ENCODE measurements at regions not wholly inside any gene's neighbourhood (a gene's known extent, or its start where the extent isn't known, plus 50 kb on each side); places are given as distances from the start of the nearest gene placed in this dataset.

DNA sequence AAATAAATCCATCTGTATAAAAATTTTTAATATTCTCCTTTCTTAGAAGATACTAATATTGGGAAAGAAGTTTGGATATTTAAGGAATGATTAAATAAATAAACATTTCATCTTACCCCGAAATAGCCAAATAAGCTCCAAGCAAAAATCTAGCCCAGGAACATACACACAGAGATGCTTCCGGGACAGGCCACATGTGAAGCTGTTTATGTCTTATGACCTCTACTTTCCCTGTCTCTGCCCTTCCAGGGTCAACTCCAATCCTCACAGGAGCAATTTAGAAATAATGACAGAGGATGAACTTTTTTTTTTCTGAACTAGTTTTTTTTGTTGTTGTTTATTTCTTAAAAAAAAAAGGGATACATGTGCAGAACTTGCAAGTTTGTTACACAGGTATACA is 89.4 kb downstream of the BTG1 start:
- in situ Hi-C loops (cut with HindIII; ENCODE audit: low pct_unique_long_range_greater_than_20kb, low sequenced_read_pairs) (no loop called here), intact Hi-C loops (cut with micrococcal nuclease; ENCODE audit: unreplicated experiment) (no loop called here)
- ATAC-seq (no peak), DNase-seq (ENCODE audit: low read depth, low spot score) (no peak)
- H3K36me3 ChIP-seq (ENCODE audit: control insufficient read depth, insufficient read depth, low read length): no peaks in the 10 kb centered on the region
- CTCF ChIA-PET: interaction anchor here (0.7 kb wide), 1 partner anchor 1693 kb away, joined by 5 read pairs; no protein-coding TSS in a partner anchor
- no peak overlapping the region for H3K27ac ChIP-seq (ENCODE audit: low read length)
- H3K4me1 ChIP-seq (ENCODE audit: control insufficient read depth, insufficient read depth, low read length): no peaks in the 10 kb centered on the region
- H3K27me3 ChIP-seq (ENCODE audit: control insufficient read depth, insufficient read depth, low read length): no peaks in the 10 kb centered on the region
- no peaks in the 10 kb centered on the region for H3K9me3 ChIP-seq (ENCODE audit: control insufficient read depth, insufficient read depth, low read depth, low read length)
- H3K4me3 ChIP-seq (ENCODE audit: low read depth in 2 of 2, low read length in 2 of 2): no peak overlapping the region
- no peak for TF ChIP-seq SIN3A (IDR thresholded peaks at IDR 0.05; ENCODE audit: borderline replicate concordance, insufficient read depth, low read depth, low read length)
- TF ChIP-seq POLR2AphosphoS5 (IDR thresholded peaks at IDR 0.05; ENCODE audit: low read depth, low read length): no peak
- no peak for TF ChIP-seq TCF7L2 (IDR thresholded peaks at IDR 0.05; ENCODE audit: low read depth, low read length)
- TF ChIP-seq, protein P1, sequence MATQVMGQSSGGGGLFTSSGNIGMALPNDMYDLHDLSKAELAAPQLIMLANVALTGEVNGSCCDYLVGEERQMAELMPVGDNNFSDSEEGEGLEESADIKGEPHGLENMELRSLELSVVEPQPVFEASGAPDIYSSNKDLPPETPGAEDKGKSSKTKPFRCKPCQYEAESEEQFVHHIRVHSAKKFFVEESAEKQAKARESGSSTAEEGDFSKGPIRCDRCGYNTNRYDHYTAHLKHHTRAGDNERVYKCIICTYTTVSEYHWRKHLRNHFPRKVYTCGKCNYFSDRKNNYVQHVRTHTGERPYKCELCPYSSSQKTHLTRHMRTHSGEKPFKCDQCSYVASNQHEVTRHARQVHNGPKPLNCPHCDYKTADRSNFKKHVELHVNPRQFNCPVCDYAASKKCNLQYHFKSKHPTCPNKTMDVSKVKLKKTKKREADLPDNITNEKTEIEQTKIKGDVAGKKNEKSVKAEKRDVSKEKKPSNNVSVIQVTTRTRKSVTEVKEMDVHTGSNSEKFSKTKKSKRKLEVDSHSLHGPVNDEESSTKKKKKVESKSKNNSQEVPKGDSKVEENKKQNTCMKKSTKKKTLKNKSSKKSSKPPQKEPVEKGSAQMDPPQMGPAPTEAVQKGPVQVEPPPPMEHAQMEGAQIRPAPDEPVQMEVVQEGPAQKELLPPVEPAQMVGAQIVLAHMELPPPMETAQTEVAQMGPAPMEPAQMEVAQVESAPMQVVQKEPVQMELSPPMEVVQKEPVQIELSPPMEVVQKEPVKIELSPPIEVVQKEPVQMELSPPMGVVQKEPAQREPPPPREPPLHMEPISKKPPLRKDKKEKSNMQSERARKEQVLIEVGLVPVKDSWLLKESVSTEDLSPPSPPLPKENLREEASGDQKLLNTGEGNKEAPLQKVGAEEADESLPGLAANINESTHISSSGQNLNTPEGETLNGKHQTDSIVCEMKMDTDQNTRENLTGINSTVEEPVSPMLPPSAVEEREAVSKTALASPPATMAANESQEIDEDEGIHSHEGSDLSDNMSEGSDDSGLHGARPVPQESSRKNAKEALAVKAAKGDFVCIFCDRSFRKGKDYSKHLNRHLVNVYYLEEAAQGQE (IDR thresholded peaks at IDR 0.05; ENCODE audit: insufficient read depth in 1 of 2, low read depth in 2 of 2, low read length in 1 of 2): no peak
- TF ChIP-seq, protein P2, sequence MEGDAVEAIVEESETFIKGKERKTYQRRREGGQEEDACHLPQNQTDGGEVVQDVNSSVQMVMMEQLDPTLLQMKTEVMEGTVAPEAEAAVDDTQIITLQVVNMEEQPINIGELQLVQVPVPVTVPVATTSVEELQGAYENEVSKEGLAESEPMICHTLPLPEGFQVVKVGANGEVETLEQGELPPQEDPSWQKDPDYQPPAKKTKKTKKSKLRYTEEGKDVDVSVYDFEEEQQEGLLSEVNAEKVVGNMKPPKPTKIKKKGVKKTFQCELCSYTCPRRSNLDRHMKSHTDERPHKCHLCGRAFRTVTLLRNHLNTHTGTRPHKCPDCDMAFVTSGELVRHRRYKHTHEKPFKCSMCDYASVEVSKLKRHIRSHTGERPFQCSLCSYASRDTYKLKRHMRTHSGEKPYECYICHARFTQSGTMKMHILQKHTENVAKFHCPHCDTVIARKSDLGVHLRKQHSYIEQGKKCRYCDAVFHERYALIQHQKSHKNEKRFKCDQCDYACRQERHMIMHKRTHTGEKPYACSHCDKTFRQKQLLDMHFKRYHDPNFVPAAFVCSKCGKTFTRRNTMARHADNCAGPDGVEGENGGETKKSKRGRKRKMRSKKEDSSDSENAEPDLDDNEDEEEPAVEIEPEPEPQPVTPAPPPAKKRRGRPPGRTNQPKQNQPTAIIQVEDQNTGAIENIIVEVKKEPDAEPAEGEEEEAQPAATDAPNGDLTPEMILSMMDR (IDR thresholded peaks at IDR 0.05): no peak
- no TSS peak for BruUV-seq (replicated peaks)
- POLR2A ChIA-PET: no interaction called here

DNA sequence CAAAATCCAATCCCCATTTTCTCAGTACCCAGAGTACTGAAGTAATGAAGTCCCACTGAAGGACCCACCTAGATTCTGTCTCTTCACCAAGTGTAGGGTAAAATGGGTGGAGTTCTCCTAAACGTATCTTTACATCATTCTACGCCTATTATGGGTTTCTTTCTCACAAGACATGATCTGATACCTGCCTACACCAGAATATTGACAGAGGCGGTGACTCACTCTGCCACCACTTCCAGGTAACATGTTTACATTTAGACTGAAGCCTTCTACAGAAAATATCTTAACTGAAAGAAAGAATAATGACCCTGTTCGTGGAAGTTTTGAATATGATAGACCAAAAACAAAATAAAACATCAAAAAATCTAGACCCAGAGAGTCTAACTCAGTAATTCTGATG is 89.8 kb downstream of the BTG1 start:
- in situ Hi-C loops (cut with HindIII; ENCODE audit: low pct_unique_long_range_greater_than_20kb, low sequenced_read_pairs): no loop called here
- TF ChIP-seq SIN3A (IDR thresholded peaks at IDR 0.05; ENCODE audit: borderline replicate concordance, insufficient read depth, low read depth, low read length): no peak
- TF ChIP-seq, protein P2 (IDR thresholded peaks at IDR 0.05): no peak
- TF ChIP-seq POLR2AphosphoS5 (IDR thresholded peaks at IDR 0.05; ENCODE audit: low read depth, low read length): no peak
- TF ChIP-seq, protein P1 (IDR thresholded peaks at IDR 0.05; ENCODE audit: insufficient read depth in 1 of 2, low read depth in 2 of 2, low read length in 1 of 2): no peak
- no peak for TF ChIP-seq TCF7L2 (IDR thresholded peaks at IDR 0.05; ENCODE audit: low read depth, low read length)
- no peaks in the 10 kb centered on the region for H3K9me3 ChIP-seq (ENCODE audit: control insufficient read depth, insufficient read depth, low read depth, low read length)
- H3K4me1 ChIP-seq (ENCODE audit: control insufficient read depth, insufficient read depth, low read length): no peaks in the 10 kb centered on the region
- no peak overlapping the region for H3K27ac ChIP-seq (ENCODE audit: low read length)
- no TSS peak for BruUV-seq (replicated peaks)
- H3K27me3 ChIP-seq (ENCODE audit: control insufficient read depth, insufficient read depth, low read length): no peaks in the 10 kb centered on the region
- ATAC-seq (no peak), DNase-seq (ENCODE audit: low read depth, low spot score) (no peak)
- CTCF ChIA-PET: interaction anchor here (0.7 kb wide), 1 partner anchor 1693 kb away, joined by 5 read pairs; no protein-coding TSS in a partner anchor
- H3K36me3 ChIP-seq (ENCODE audit: control insufficient read depth, insufficient read depth, low read length): no peaks in the 10 kb centered on the region
- POLR2A ChIA-PET: no interaction called here
- H3K4me3 ChIP-seq (ENCODE audit: low read depth in 2 of 2, low read length in 2 of 2): no peak overlapping the region
- intact Hi-C loops (cut with micrococcal nuclease; ENCODE audit: unreplicated experiment): no loop called here
